ENCODE measurements at regions not wholly inside any gene's neighbourhood (a gene's known extent, or its start where the extent isn't known, plus 50 kb on each side); places are given as distances from the start of the nearest gene placed in this dataset.
"Not testable (repeated sequence)": the region's sequence is repeated elsewhere in the genome, so short reads cannot be mapped to it uniquely, and the experiment has no call there.

GRCh38 chr11:115633977-115634376, 129.8 kb upstream of the CADM1 start:
- H3K27me3 Mint-ChIP-seq; H3K9me3 Mint-ChIP-seq; DNase-seq; H3K27ac Mint-ChIP-seq; H3K4me3 Mint-ChIP-seq; H3K4me1 Mint-ChIP-seq (ENCODE audit: low read depth); H3K36me3 Mint-ChIP-seq (ENCODE audit: low read depth): not testable (repeated sequence)

GRCh38 chr11:115632061-115632460, 127.8 kb upstream of the CADM1 start:
- no peaks in the 10 kb centered on the region for H3K9me3 Mint-ChIP-seq
- DNase-seq, result no peak
- H3K27ac Mint-ChIP-seq, result no peak overlapping the region
- no peaks in the 10 kb centered on the region for H3K27me3 Mint-ChIP-seq
- no peaks in the 10 kb centered on the region for H3K36me3 Mint-ChIP-seq (ENCODE audit: low read depth)
- no peak overlapping the region for H3K4me3 Mint-ChIP-seq
- no peaks in the 10 kb centered on the region for H3K4me1 Mint-ChIP-seq (ENCODE audit: low read depth)

GRCh38 chr11:115631609-115632008, 127.4 kb upstream of the CADM1 start:
- Mint-ChIP-seq H3K4me1 (ENCODE audit: low read depth) (no peaks in the 10 kb centered on the region), H3K27ac (no peak overlapping the region), H3K27me3 (no peaks in the 10 kb centered on the region), H3K36me3 (ENCODE audit: low read depth) (no peaks in the 10 kb centered on the region), H3K9me3 (no peaks in the 10 kb centered on the region), H3K4me3 (no peak overlapping the region)
- DNase-seq, result no peak

GRCh38 chr11:115630214-115630613, 126.0 kb upstream of the CADM1 start:
- Mint-ChIP-seq H3K27ac (no peak overlapping the region), H3K4me3 (no peak overlapping the region), H3K36me3 (ENCODE audit: low read depth) (no peaks in the 10 kb centered on the region), H3K9me3 (no peaks in the 10 kb centered on the region), H3K4me1 (ENCODE audit: low read depth) (no peaks in the 10 kb centered on the region), H3K27me3 (no peaks in the 10 kb centered on the region)
- DNase-seq, result no peak

GRCh38 chr11:115629456-115630015, 125.3 kb upstream of the CADM1 start:
- H3K4me3 Mint-ChIP-seq, result no peak overlapping the region

GRCh38 chr11:115627666-115628460, 123.6 kb upstream of the CADM1 start:
- H3K27ac Mint-ChIP-seq, result no peak overlapping the region
- DNase-seq, result no peak
- H3K4me3 Mint-ChIP-seq, result no peak overlapping the region
- H3K36me3 Mint-ChIP-seq (ENCODE audit: low read depth), result no peaks in the 10 kb centered on the region
- H3K9me3 Mint-ChIP-seq, result no peaks in the 10 kb centered on the region
- H3K4me1 Mint-ChIP-seq (ENCODE audit: low read depth), result no peaks in the 10 kb centered on the region
- peaks cover 3% of the 10 kb centered on the region for H3K27me3 Mint-ChIP-seq

More at GRCh38 chr11:115629456-115630015, 125.3 kb upstream of the CADM1 start:
- Mint-ChIP-seq H3K27ac (no peak overlapping the region), H3K9me3 (no peaks in the 10 kb centered on the region), H3K4me1 (ENCODE audit: low read depth) (no peaks in the 10 kb centered on the region), H3K27me3 (no peaks in the 10 kb centered on the region), H3K36me3 (ENCODE audit: low read depth) (no peaks in the 10 kb centered on the region)
- no peak for DNase-seq

- Mint-ChIP-seq H3K4me3 (no peak overlapping the region), H3K27ac (no peak overlapping the region), H3K9me3 (no peaks in the 10 kb centered on the region), H3K4me1 (ENCODE audit: low read depth) (no peaks in the 10 kb centered on the region), H3K27me3 (peaks cover 3% of the 10 kb centered on the region), H3K36me3 (ENCODE audit: low read depth) (no peaks in the 10 kb centered on the region)
- no peak for DNase-seq
These were observed 122.9 kb upstream of the CADM1 start for GRCh38 chr11:115627071-115627470.

- no peak overlapping the region for H3K27ac Mint-ChIP-seq
- no peak for DNase-seq
- no peak overlapping the region for H3K4me3 Mint-ChIP-seq
- no peaks in the 10 kb centered on the region for H3K9me3 Mint-ChIP-seq
- H3K36me3 Mint-ChIP-seq (ENCODE audit: low read depth), result no peaks in the 10 kb centered on the region
- no peaks in the 10 kb centered on the region for H3K4me1 Mint-ChIP-seq (ENCODE audit: low read depth)
- H3K27me3 Mint-ChIP-seq, result peaks cover 3% of the 10 kb centered on the region
These were observed 122.2 kb upstream of the CADM1 start for GRCh38 chr11:115626414-115626813.

- DNase-seq, result no peak
- Mint-ChIP-seq H3K9me3 (no peaks in the 10 kb centered on the region), H3K4me1 (ENCODE audit: low read depth) (no peaks in the 10 kb centered on the region), H3K4me3 (no peak overlapping the region), H3K27me3 (peaks cover 6% of the 10 kb centered on the region), H3K27ac (no peak overlapping the region), H3K36me3 (ENCODE audit: low read depth) (no peaks in the 10 kb centered on the region)
These were observed 121.3 kb upstream of the CADM1 start for GRCh38 chr11:115625502-115625901.

- H3K9me3 Mint-ChIP-seq, result no peaks in the 10 kb centered on the region
- no peaks in the 10 kb centered on the region for H3K36me3 Mint-ChIP-seq (ENCODE audit: low read depth)
- H3K4me3 Mint-ChIP-seq, result no peak overlapping the region
- H3K27me3 Mint-ChIP-seq, result peaks cover 6% of the 10 kb centered on the region
- no peak overlapping the region for H3K27ac Mint-ChIP-seq
- no peak for DNase-seq
- no peaks in the 10 kb centered on the region for H3K4me1 Mint-ChIP-seq (ENCODE audit: low read depth)
These were observed 119.8 kb upstream of the CADM1 start for GRCh38 chr11:115624065-115624464.

- Mint-ChIP-seq H3K36me3 (ENCODE audit: low read depth) (no peaks in the 10 kb centered on the region), H3K27me3 (peaks cover 6% of the 10 kb centered on the region), H3K4me3 (no peak overlapping the region), H3K4me1 (ENCODE audit: low read depth) (no peaks in the 10 kb centered on the region), H3K27ac (no peak overlapping the region), H3K9me3 (no peaks in the 10 kb centered on the region)
- no peak for DNase-seq
These were observed 118.8 kb upstream of the CADM1 start for GRCh38 chr11:115623021-115623451.

- Mint-ChIP-seq H3K4me3 (no peak overlapping the region), H3K9me3 (no peaks in the 10 kb centered on the region), H3K4me1 (ENCODE audit: low read depth) (no peaks in the 10 kb centered on the region), H3K27ac (no peak overlapping the region), H3K36me3 (ENCODE audit: low read depth) (no peaks in the 10 kb centered on the region), H3K27me3 (peaks cover 3% of the 10 kb centered on the region)
- no peak for DNase-seq
These were observed 114.2 kb upstream of the CADM1 start for GRCh38 chr11:115618428-115618827.

- no peak overlapping the region for H3K27ac Mint-ChIP-seq
- no peak for DNase-seq
- H3K9me3 Mint-ChIP-seq, result no peaks in the 10 kb centered on the region
- H3K27me3 Mint-ChIP-seq, result peaks cover 3% of the 10 kb centered on the region
- H3K4me3 Mint-ChIP-seq, result no peak overlapping the region
- no peaks in the 10 kb centered on the region for H3K4me1 Mint-ChIP-seq (ENCODE audit: low read depth)
- H3K36me3 Mint-ChIP-seq (ENCODE audit: low read depth), result no peaks in the 10 kb centered on the region
These were observed 113.6 kb upstream of the CADM1 start for GRCh38 chr11:115617767-115618166.

GRCh38 chr11:115616971-115617370, 112.8 kb upstream of the CADM1 start:
- Mint-ChIP-seq H3K27ac (no peak overlapping the region), H3K36me3 (ENCODE audit: low read depth) (no peaks in the 10 kb centered on the region)

GRCh38 chr11:115613986-115614632, 109.9 kb upstream of the CADM1 start:
- no peak for DNase-seq
- H3K36me3 Mint-ChIP-seq (ENCODE audit: low read depth), result no peaks in the 10 kb centered on the region
- H3K27ac Mint-ChIP-seq, result no peak overlapping the region
- no peaks in the 10 kb centered on the region for H3K27me3 Mint-ChIP-seq
- no peaks in the 10 kb centered on the region for H3K9me3 Mint-ChIP-seq
- no peaks in the 10 kb centered on the region for H3K4me1 Mint-ChIP-seq (ENCODE audit: low read depth)
- H3K4me3 Mint-ChIP-seq, result no peak overlapping the region

More at GRCh38 chr11:115616971-115617370, 112.8 kb upstream of the CADM1 start:
- Mint-ChIP-seq H3K4me1 (ENCODE audit: low read depth) (no peaks in the 10 kb centered on the region), H3K27me3 (peaks cover 3% of the 10 kb centered on the region), H3K9me3 (no peaks in the 10 kb centered on the region), H3K4me3 (no peak overlapping the region)
- DNase-seq, result no peak

Measured in activated T-cell treated with anti-CD3 and anti-CD28 coated beads, Interleukin-2, amount 50 U/mL, for 24 hours (primary cell).